Thyroid gland (tissue), 4 donors: ENCODE measurements at regions not wholly inside any gene's neighbourhood (a gene's known extent, or its start where the extent isn't known, plus 50 kb on each side); places are given as distances from the start of the nearest gene placed in this dataset.

Experiments used
- POLR2A ChIP-seq, 2 donors: fragments of 450-650 bp; IDR thresholded peaks; one replicate each; pipeline ENCODE4 v1.6.1; 2017; ENCODE audit warnings: antibody characterized with exemption in 2 of 2, mild to moderate bottlenecking in 2 of 2, moderate library complexity in 1 of 2
- TF ChIP-seq, protein P1 (sequence below), 6 experiments: fragments of 200-600 bp in 3 of 6; fragments of 450-650 bp in 3 of 6; sonication (generic) in 3 of 6; IDR thresholded peaks; one replicate each; pipeline ENCODE4 v1.5.1; 2016 to 2019; ENCODE audit warnings: antibody characterized with exemption in 6 of 6, mild to moderate bottlenecking in 2 of 6, inconsistent platforms in 1 of 6, moderate library complexity in 1 of 6

DNA sequence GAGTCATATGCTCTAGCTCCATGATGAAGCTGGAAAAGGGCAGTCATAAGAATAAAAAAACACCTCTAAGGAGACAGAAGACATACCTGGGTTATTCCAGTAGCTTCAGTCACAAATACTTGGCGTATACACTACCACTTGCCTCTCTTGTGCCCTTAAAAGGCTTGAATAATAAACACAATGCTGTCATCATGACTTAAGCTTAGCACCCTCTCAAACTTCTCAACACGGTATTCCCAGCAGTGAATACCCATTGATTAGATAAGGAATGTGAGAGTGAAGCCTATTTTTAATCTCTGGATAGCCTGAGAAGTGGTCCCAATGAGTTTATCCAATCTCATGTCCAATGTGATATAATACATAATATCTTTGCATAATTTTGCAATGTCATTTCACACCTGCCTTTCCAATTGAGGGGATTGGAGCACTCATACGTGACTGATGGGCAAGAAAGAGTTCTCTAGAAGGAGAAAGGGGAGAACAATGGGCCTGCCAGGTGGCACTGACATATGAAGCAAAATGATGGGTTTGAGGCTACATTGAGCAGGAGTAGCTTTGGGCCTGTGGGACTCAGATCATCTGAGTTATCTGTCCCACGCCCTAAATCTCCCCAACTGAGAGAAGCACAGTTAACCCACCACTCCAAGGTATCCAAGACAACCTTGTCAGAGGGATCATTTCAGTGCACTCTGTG lies 298.6 kb upstream of the DAB1 start:
- TF ChIP-seq, protein P1, sequence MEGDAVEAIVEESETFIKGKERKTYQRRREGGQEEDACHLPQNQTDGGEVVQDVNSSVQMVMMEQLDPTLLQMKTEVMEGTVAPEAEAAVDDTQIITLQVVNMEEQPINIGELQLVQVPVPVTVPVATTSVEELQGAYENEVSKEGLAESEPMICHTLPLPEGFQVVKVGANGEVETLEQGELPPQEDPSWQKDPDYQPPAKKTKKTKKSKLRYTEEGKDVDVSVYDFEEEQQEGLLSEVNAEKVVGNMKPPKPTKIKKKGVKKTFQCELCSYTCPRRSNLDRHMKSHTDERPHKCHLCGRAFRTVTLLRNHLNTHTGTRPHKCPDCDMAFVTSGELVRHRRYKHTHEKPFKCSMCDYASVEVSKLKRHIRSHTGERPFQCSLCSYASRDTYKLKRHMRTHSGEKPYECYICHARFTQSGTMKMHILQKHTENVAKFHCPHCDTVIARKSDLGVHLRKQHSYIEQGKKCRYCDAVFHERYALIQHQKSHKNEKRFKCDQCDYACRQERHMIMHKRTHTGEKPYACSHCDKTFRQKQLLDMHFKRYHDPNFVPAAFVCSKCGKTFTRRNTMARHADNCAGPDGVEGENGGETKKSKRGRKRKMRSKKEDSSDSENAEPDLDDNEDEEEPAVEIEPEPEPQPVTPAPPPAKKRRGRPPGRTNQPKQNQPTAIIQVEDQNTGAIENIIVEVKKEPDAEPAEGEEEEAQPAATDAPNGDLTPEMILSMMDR (IDR thresholded peaks at IDR 0.05) = no peak
- no peak for TF ChIP-seq POLR2A (IDR thresholded peaks at IDR 0.05)
